Hepatocyte (in vitro differentiated cells): ENCODE measurements at regions not wholly inside any gene's neighbourhood (a gene's known extent, or its start where the extent isn't known, plus 50 kb on each side); places are given as distances from the start of the nearest gene placed in this dataset.

Source experiments
- DNase-seq: peaks from one replicate; pipeline ENCODE4 v3.0.0-alpha.2; 2016; ENCODE audit warnings: low spot score
- H2AFZ ChIP-seq: fragments of 200-600 bp; sonication (generic); 2 replicates; pipeline ENCODE4 v1.6.0; 2016; ENCODE audit warnings: antibody characterized with exemption, mild to moderate bottlenecking
- H3K27ac ChIP-seq: fragments of 200-600 bp; sonication (generic); 2 replicates; pipeline ENCODE4 v1.5.1; 2016; ENCODE audit warnings: mild to moderate bottlenecking
- H3K27me3 ChIP-seq: fragments of 200-600 bp; sonication (generic); 2 replicates; pipeline ENCODE4 v1.6.1; 2016
- H3K36me3 ChIP-seq: fragments of 200-600 bp; sonication (generic); replicated peaks from 2 replicates; pipeline ENCODE4 v1.5.1; 2016; ENCODE audit warnings: low read depth; ENCODE audit not compliant: insufficient read depth
- H3K4me1 ChIP-seq: fragments of 200-600 bp; sonication (generic); 2 replicates; pipeline ENCODE4 v1.5.1; 2016; ENCODE audit warnings: mild to moderate bottlenecking, moderate library complexity; ENCODE audit not compliant: insufficient read depth
- H3K4me2 ChIP-seq: fragments of 200-600 bp; sonication (generic); 2 replicates; pipeline ENCODE4 v1.6.0; 2016
- H3K4me3 ChIP-seq: fragments of 200-600 bp; sonication (generic); 2 replicates; pipeline ENCODE4 v1.5.1; 2016; ENCODE audit warnings: mild to moderate bottlenecking
- H3K79me2 ChIP-seq: fragments of 200-600 bp; sonication (generic); 2 replicates; pipeline ENCODE4 v1.6.0; 2017; ENCODE audit warnings: mild to moderate bottlenecking
- H3K9me2 ChIP-seq: fragments of 200-600 bp; sonication (generic); replicated peaks from 2 replicates; pipeline ENCODE4 v1.6.0; 2017; ENCODE audit warnings: mild to moderate bottlenecking; ENCODE audit not compliant: insufficient read depth
- H3K9me3 ChIP-seq: fragments of 200-600 bp; sonication (generic); 2 replicates; pipeline ENCODE4 v1.5.1; 2016; ENCODE audit warnings: low read depth, mild to moderate bottlenecking
- H4K20me1 ChIP-seq: fragments of 200-600 bp; sonication (generic); 2 replicates; pipeline ENCODE4 v1.6.0; 2016; ENCODE audit warnings: mild to moderate bottlenecking; ENCODE audit not compliant: insufficient read depth, poor library complexity, severe bottlenecking
- CTCF ChIP-seq: fragments of 200-600 bp; sonication (generic); IDR thresholded peaks from 2 replicates; pipeline ENCODE4 v1.5.1; 2016; ENCODE audit warnings: antibody characterized with exemption, mild to moderate bottlenecking; ENCODE audit not compliant: poor library complexity
- EZH2 ChIP-seq: fragments of 200-600 bp; sonication (generic); IDR thresholded peaks from 2 replicates; pipeline ENCODE4 v1.6.1; 2016; ENCODE audit warnings: antibody characterized with exemption, mild to moderate bottlenecking, borderline replicate concordance
- EZH2phosphoT487 ChIP-seq: fragments of 200-600 bp; sonication (generic); IDR thresholded peaks from one replicate; pipeline ENCODE4 v1.6.1; 2018; ENCODE audit warnings: antibody characterized with exemption, mild to moderate bottlenecking, low read depth, moderate library complexity; ENCODE audit not compliant: unreplicated experiment, severe bottlenecking
- WGBS: methylation state at CpG from one replicate; pipeline ENCODE4 v1.1.6; 2016; ENCODE audit warnings: low lambda C conversion rate; ENCODE audit errors: missing lambda C conversion rate; 5-methylcytosine and 5-hydroxymethylcytosine counted together

- no peak for DNase-seq
- Histone ChIP-seq H3K27me3 (peaks cover 3% of the 10 kb centered on the region), H3K9me3 (no peaks in the 10 kb centered on the region), H3K4me3 (no peak overlapping the region), H4K20me1 (no peaks in the 10 kb centered on the region), H3K4me1 (no peaks in the 10 kb centered on the region), H3K27ac (no peak overlapping the region), H3K36me3 (no peaks in the 10 kb centered on the region), H3K4me2 (no peak overlapping the region), H3K9me2 (no peaks in the 10 kb centered on the region), H2AFZ (no peak overlapping the region), H3K79me2 (no peaks in the 10 kb centered on the region)
- TF ChIP-seq EZH2 (no peak), CTCF (no peak), EZH2phosphoT487 (no peak)
- WGBS = 91% methylated on average over 3 of the region's 3 CpGs
These were observed 123.8 kb downstream of the PTCSC3 start for GRCh38 chr14:36052681-36053080.

GRCh38 chr14:36052063-36052462 is 124.5 kb downstream of the PTCSC3 start:
- H3K27ac ChIP-seq = no peak overlapping the region
- no peak for TF ChIP-seq CTCF
- TF ChIP-seq EZH2phosphoT487 = no peak
- no peak for TF ChIP-seq EZH2
- no peak for DNase-seq
- H3K36me3 ChIP-seq = no peaks in the 10 kb centered on the region
- peaks cover 4% of the 10 kb centered on the region for H3K27me3 ChIP-seq
- H3K9me2 ChIP-seq = no peaks in the 10 kb centered on the region
- no peaks in the 10 kb centered on the region for H3K79me2 ChIP-seq
- no peak overlapping the region for H2AFZ ChIP-seq
- H3K9me3 ChIP-seq = no peaks in the 10 kb centered on the region
- 70% methylated on average over 1 of the region's 1 CpG for WGBS
- H4K20me1 ChIP-seq = no peaks in the 10 kb centered on the region
- H3K4me1 ChIP-seq = no peaks in the 10 kb centered on the region
- H3K4me2 ChIP-seq = no peak overlapping the region
- H3K4me3 ChIP-seq = no peak overlapping the region

GRCh38 chr14:36048667-36049066 is 127.9 kb downstream of the PTCSC3 start:
- TF ChIP-seq EZH2phosphoT487 (no peak), CTCF (no peak), EZH2 (no peak)
- Histone ChIP-seq H3K79me2 (no peaks in the 10 kb centered on the region), H3K9me2 (no peaks in the 10 kb centered on the region), H3K9me3 (no peaks in the 10 kb centered on the region), H4K20me1 (no peaks in the 10 kb centered on the region), H2AFZ (no peak overlapping the region), H3K4me1 (no peaks in the 10 kb centered on the region), H3K27me3 (peaks cover 8% of the 10 kb centered on the region), H3K4me2 (no peak overlapping the region), H3K4me3 (no peak overlapping the region), H3K36me3 (no peaks in the 10 kb centered on the region), H3K27ac (no peak overlapping the region)
- WGBS = 90% methylated on average over 5 of the region's 5 CpGs
- DNase-seq = no peak

- H3K4me2 ChIP-seq = no peak overlapping the region
- H3K4me1 ChIP-seq = no peaks in the 10 kb centered on the region
- no peaks in the 10 kb centered on the region for H4K20me1 ChIP-seq
- no peaks in the 10 kb centered on the region for H3K9me3 ChIP-seq
- no peaks in the 10 kb centered on the region for H3K79me2 ChIP-seq
- peaks cover 8% of the 10 kb centered on the region for H3K27me3 ChIP-seq
- no peaks in the 10 kb centered on the region for H3K36me3 ChIP-seq
- H2AFZ ChIP-seq = no peak overlapping the region
- H3K4me3 ChIP-seq = no peak overlapping the region
- no peak overlapping the region for H3K27ac ChIP-seq
- H3K9me2 ChIP-seq = no peaks in the 10 kb centered on the region
- DNase-seq = no peak
- TF ChIP-seq CTCF (no peak), EZH2phosphoT487 (no peak), EZH2 (no peak)
- 84% methylated on average over 4 of the region's 4 CpGs for WGBS
These were observed 128.6 kb downstream of the PTCSC3 start for GRCh38 chr14:36047912-36048311.
